HUES64 (cell line): ENCODE measurements at regions not wholly inside any gene's neighbourhood (a gene's known extent, or its start where the extent isn't known, plus 50 kb on each side); places are given as distances from the start of the nearest gene placed in this dataset.

Source experiments
- H3K27ac ChIP-seq: 2 replicates; pipeline ENCODE4 v1.7.0; 2013; ENCODE audit warnings: low read depth, low read length, inconsistent platforms
- H3K27me3 ChIP-seq: 2 replicates; pipeline ENCODE4 v1.6.1; 2013; ENCODE audit warnings: mild to moderate bottlenecking, low read length; ENCODE audit not compliant: insufficient read depth
- H3K36me3 ChIP-seq: 2 replicates; pipeline ENCODE4 v1.6.1; 2013; ENCODE audit warnings: mild to moderate bottlenecking, low read length; ENCODE audit not compliant: insufficient read depth
- H3K4me1 ChIP-seq: 2 replicates; pipeline ENCODE4 v1.6.1; 2013; ENCODE audit warnings: mild to moderate bottlenecking, low read length, moderate library complexity; ENCODE audit not compliant: insufficient read depth
- H3K4me3 ChIP-seq: 2 replicates; pipeline ENCODE4 v1.5.1; 2013; ENCODE audit warnings: mild to moderate bottlenecking, low read length, moderate library complexity
- H3K9ac ChIP-seq: 2 replicates; pipeline ENCODE4 v1.6.1; 2013; ENCODE audit warnings: mild to moderate bottlenecking, low read depth, low read length
- H3K9me3 ChIP-seq: 2 replicates; pipeline ENCODE4 v1.6.1; 2013; ENCODE audit warnings: low read depth, low read length; ENCODE audit not compliant: insufficient read depth
- WGBS: fragments of 150-250, 120-280 bp; methylation state at CpG from one replicate; pipeline ENCODE4 v1.1.7; 2013; ENCODE audit warnings: missing lambda C conversion rate; 5-methylcytosine and 5-hydroxymethylcytosine counted together

DNA sequence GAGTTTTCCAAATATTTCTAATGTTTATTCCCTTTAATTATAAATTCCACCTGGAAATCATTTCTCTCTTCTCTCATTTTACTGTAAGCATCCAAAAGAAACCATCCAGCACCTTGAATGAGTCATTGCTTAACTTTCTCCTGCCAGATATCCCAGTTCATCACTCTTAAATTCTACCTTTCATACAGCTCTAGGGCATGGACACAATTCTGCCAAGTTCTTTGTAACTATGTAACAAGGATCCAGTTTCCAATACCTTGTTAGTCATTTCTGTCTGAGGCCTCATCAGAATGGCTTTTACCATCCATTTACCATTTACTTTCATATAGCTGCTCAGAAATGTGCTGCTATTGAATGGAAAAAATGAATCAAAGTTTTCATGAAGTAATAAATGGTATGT, 455.4 kb upstream of the TENM4 start:
- no peak overlapping the region for H3K9ac ChIP-seq
- H3K4me3 ChIP-seq: no peak overlapping the region
- H3K27me3 ChIP-seq: no peaks in the 10 kb centered on the region
- no peaks in the 10 kb centered on the region for H3K9me3 ChIP-seq
- no peaks in the 10 kb centered on the region for H3K36me3 ChIP-seq
- H3K4me1 ChIP-seq: no peaks in the 10 kb centered on the region; the same call in 1 of the 2 replicates
- H3K27ac ChIP-seq: no peak overlapping the region

DNA sequence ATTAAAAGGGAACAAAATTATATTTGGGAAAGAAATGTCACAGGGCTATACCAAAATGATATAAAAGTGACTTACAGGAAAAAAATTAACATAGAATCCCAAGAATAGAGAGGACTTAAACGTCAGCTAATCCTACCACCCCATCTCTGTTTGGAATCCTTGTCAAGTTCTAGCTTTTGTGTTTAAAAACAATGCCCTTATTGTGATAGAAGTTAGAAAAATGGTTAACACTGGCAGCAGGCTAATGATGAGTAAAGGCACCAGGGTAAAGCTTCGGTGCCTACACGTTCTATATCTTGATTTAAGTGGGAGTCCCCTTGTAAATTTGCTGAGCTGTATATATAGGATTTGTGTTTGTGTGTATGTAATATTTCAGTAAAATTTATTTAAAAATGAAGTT, 453.3 kb upstream of the TENM4 start:
- no peak overlapping the region for H3K9ac ChIP-seq
- no peak overlapping the region for H3K27ac ChIP-seq
- WGBS: 91% methylated on average over 2 of the region's 3 CpGs
- H3K9me3 ChIP-seq: no peaks in the 10 kb centered on the region
- H3K27me3 ChIP-seq: no peaks in the 10 kb centered on the region
- H3K4me3 ChIP-seq: no peak overlapping the region
- no peaks in the 10 kb centered on the region for H3K36me3 ChIP-seq
- no peaks in the 10 kb centered on the region; the same call in 1 of the 2 replicates for H3K4me1 ChIP-seq

GRCh38 chr11:79890272-79890671, 449.4 kb upstream of the TENM4 start:
- H3K27me3 ChIP-seq: no peaks in the 10 kb centered on the region
- H3K36me3 ChIP-seq: no peaks in the 10 kb centered on the region
- no CpG with 5 or more reads among the region's 1 CpG for WGBS
- no peaks in the 10 kb centered on the region; the same call in 1 of the 2 replicates for H3K4me1 ChIP-seq
- H3K9ac ChIP-seq: no peak overlapping the region
- no peaks in the 10 kb centered on the region for H3K9me3 ChIP-seq
- no peak overlapping the region for H3K27ac ChIP-seq
- no peak overlapping the region for H3K4me3 ChIP-seq

- 92% methylated on average over 6 of the region's 6 CpGs for WGBS
Observed at GRCh38 chr11:79864882-79865281, 424.1 kb upstream of the TENM4 start.

GRCh38 chr11:79860336-79860735, 419.5 kb upstream of the TENM4 start:
- H3K4me3 ChIP-seq: no peak overlapping the region
- H3K9ac ChIP-seq: no peak overlapping the region
- WGBS: 69% methylated on average over 3 of the region's 3 CpGs

More at GRCh38 chr11:79864882-79865281, 424.1 kb upstream of the TENM4 start:
- no peak overlapping the region for H3K9ac ChIP-seq
- H3K36me3 ChIP-seq: no peaks in the 10 kb centered on the region
- no peak overlapping the region for H3K27ac ChIP-seq
- no peaks in the 10 kb centered on the region for H3K27me3 ChIP-seq
- H3K4me3 ChIP-seq: no peak overlapping the region
- 0 out of 2 replicates have a peak, but pooled peaks cover 5% of the 10 kb centered on the region for H3K4me1 ChIP-seq
- no peaks in the 10 kb centered on the region for H3K9me3 ChIP-seq

DNA sequence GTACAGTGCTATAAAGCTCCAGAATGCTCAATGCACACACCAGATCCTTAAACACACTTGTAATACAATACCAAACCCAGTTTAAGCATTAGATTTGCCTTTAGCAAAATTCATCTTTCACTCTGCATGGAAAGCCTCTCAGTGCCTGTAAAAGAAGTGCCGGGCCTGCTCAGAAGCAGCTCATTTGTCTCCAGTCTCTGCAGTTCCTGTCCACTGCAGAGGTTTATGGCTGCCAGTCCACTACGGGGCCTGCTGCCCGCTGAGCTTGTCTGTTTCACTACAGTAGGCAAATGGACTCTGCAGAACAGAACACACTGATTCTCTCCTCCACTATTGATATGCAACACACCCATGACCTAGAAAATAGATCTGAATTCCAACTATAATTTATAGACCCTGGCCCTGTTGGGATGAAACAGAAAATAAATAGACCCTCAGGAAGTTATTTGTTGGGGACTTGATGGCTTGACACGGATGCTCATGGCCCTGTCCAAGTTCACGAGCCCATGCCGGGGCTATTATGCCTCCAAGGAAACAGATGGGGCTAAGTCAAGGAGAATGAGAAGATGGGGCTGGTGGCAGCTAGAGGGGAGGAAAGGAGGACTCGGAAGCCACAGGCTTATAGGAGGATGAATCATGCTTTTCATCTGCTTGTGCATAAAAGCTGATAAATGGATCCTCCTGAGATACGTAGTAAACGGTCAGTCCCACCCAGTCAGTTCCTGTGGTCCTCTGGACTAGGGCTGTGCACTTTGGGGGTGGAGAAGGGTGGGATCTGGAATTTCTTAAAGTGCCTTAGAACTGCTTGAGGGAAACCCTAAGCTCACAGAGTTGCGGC, 416.8 kb upstream of the TENM4 start:
- Histone ChIP-seq H3K27me3 (no peaks in the 10 kb centered on the region), H3K9me3 (no peaks in the 10 kb centered on the region), H3K9ac (no peak overlapping the region), H3K36me3 (no peaks in the 10 kb centered on the region), H3K27ac (no peak overlapping the region), H3K4me1 (0 out of 2 replicates have a peak, but pooled peaks cover 5% of the 10 kb centered on the region), H3K4me3 (no peak overlapping the region)
- 94% methylated on average over 10 of the region's 10 CpGs for WGBS

More at GRCh38 chr11:79860336-79860735, 419.5 kb upstream of the TENM4 start:
- no peaks in the 10 kb centered on the region for H3K36me3 ChIP-seq
- H3K4me1 ChIP-seq: 0 out of 2 replicates have a peak, but pooled peaks cover 5% of the 10 kb centered on the region
- no peaks in the 10 kb centered on the region for H3K27me3 ChIP-seq
- H3K27ac ChIP-seq: no peak overlapping the region
- no peaks in the 10 kb centered on the region for H3K9me3 ChIP-seq

- Histone ChIP-seq H3K9ac (no peak overlapping the region), H3K27ac (no peak overlapping the region), H3K4me3 (no peak overlapping the region), H3K4me1 (no peaks in the 10 kb centered on the region), H3K9me3 (no peaks in the 10 kb centered on the region), H3K27me3 (no peaks in the 10 kb centered on the region), H3K36me3 (no peaks in the 10 kb centered on the region)
Observed at GRCh38 chr11:79852176-79852575, 411.3 kb upstream of the TENM4 start.

- H3K9ac ChIP-seq: no peak overlapping the region
- 90% methylated on average over 2 of the region's 3 CpGs for WGBS
- no peaks in the 10 kb centered on the region for H3K36me3 ChIP-seq
- no peak overlapping the region for H3K4me3 ChIP-seq
- no peaks in the 10 kb centered on the region for H3K9me3 ChIP-seq
- no peaks in the 10 kb centered on the region for H3K4me1 ChIP-seq
- no peaks in the 10 kb centered on the region for H3K27me3 ChIP-seq
- no peak overlapping the region for H3K27ac ChIP-seq
Observed at GRCh38 chr11:79845002-79845709, 404.3 kb upstream of the TENM4 start.

- no peaks in the 10 kb centered on the region for H3K9me3 ChIP-seq
- no peaks in the 10 kb centered on the region for H3K27me3 ChIP-seq
- no CpG with 5 or more reads among the region's 1 CpG for WGBS
Observed at GRCh38 chr11:79834015-79834414, 393.2 kb upstream of the TENM4 start.

GRCh38 chr11:79830446-79830845, 389.6 kb upstream of the TENM4 start:
- Histone ChIP-seq H3K36me3 (no peaks in the 10 kb centered on the region), H3K27me3 (no peaks in the 10 kb centered on the region), H3K27ac (no peak overlapping the region), H3K4me1 (no peaks in the 10 kb centered on the region), H3K9me3 (no peaks in the 10 kb centered on the region), H3K9ac (no peak overlapping the region), H3K4me3 (no peak overlapping the region)
- WGBS: 94% methylated on average over 3 of the region's 3 CpGs

More at GRCh38 chr11:79834015-79834414, 393.2 kb upstream of the TENM4 start:
- H3K9ac ChIP-seq: no peak overlapping the region
- H3K4me3 ChIP-seq: no peak overlapping the region
- H3K27ac ChIP-seq: no peak overlapping the region
- H3K4me1 ChIP-seq: no peaks in the 10 kb centered on the region
- no peaks in the 10 kb centered on the region for H3K36me3 ChIP-seq

DNA sequence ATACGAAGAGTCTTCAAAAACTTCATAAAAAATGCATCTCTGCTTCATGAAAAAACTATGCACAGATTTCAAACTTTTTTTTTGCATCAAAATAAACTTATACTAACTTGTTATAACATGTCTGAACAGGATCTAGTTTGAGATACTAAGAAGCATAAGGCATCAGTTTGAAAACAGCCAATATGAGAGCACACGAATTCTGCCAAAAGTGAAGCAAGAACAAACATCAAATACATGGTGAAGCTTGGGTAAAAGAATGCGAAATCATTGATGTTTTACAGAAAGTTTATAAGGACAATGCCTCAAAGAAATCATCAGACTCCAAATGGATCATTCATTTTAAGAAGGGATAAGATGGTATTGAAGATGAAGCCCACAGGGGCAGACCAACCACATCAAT, 389.1 kb upstream of the TENM4 start:
- H3K36me3 ChIP-seq: no peaks in the 10 kb centered on the region
- no peaks in the 10 kb centered on the region for H3K4me1 ChIP-seq
- no peaks in the 10 kb centered on the region for H3K27me3 ChIP-seq
- H3K9me3 ChIP-seq: no peaks in the 10 kb centered on the region
- H3K4me3 ChIP-seq: no peak overlapping the region
- WGBS: 93% methylated on average over 2 of the region's 3 CpGs
- no peak overlapping the region for H3K9ac ChIP-seq
- H3K27ac ChIP-seq: no peak overlapping the region
